ENCODE measurements at regions not wholly inside any gene's neighbourhood (a gene's known extent, or its start where the extent isn't known, plus 50 kb on each side); places are given as distances from the start of the nearest gene placed in this dataset.

DNA sequence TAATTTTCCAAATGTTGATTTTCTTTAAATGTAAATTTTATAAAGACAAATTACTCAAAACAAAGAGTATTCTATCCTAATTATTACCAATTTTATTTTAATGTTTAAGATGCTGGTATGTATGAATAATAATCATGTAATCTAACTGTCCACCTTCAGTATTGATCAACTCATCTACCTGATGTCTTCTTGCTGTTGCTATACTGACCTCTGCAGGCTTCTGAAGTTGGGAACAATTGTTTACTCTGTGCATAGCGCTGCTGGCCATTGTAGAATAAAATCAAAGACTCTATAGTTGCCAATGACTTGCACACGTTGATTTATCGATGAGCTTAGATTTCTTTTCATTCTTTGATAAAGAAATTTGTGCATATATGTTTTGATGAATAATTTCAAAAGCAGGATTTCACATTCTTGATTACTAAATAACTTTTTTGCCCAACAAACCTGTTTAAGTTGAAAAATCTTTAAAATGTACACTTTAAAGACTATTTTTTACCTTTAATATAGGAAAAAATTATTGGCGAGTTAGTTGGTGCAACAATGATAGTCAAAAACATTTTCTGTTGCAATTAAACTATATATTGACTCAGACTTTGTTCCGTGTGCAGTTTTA is 282.3 kb downstream of the TFEC start:
- no peaks in the 10 kb centered on the region for H3K36me3 Mint-ChIP-seq
- H3K9me3 Mint-ChIP-seq: no peaks in the 10 kb centered on the region
- H3K27ac Mint-ChIP-seq: no peak overlapping the region
- no peak for ATAC-seq
- no peaks in the 10 kb centered on the region for H3K27me3 Mint-ChIP-seq
- H3K4me3 Mint-ChIP-seq: no peak overlapping the region
- no peaks in the 10 kb centered on the region for H3K4me1 Mint-ChIP-seq

DNA sequence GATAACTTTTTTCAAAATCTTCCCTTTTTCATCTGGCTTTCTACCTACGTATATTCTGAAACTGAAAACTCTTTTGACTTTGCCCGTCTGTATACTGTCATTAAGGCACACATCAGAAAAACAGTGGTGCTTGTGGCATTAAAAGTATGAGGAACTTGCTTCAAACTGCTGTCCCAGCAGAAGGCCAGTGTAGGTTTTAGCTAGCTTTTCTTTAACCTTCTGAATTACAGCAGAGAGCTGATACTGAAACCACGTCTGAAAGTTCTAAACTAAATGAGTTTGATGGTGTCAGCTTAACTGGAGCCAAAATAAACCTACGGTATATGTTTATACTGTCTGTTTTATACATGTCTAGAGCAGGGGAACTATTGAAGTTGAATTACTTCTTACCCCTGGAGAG is 283.4 kb downstream of the TFEC start:
- Mint-ChIP-seq H3K27me3 (no peaks in the 10 kb centered on the region), H3K9me3 (no peaks in the 10 kb centered on the region), H3K36me3 (no peaks in the 10 kb centered on the region), H3K4me1 (no peaks in the 10 kb centered on the region), H3K27ac (no peak overlapping the region), H3K4me3 (no peak overlapping the region)
- no peak for ATAC-seq

DNA sequence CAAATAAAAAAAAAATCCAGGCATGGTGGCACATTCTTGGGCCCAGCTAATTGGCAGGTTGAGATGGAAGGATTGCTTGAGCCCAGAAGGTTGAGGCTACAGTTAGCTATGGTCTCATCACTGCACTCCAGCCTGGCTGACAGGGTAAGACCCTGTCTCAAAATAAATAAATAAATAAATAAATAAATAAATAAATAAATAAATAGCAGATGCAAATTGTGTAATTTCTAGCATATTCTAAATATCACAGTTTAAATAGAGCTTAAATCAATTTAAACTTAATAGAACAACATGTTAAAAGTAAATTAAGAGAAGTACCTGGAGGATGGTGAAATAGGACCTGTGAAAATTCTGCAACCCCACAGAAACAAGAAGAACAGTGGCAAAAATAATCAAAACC is 290.5 kb downstream of the TFEC start:
- ATAC-seq: no peak
- H3K27me3 Mint-ChIP-seq: no peaks in the 10 kb centered on the region
- H3K27ac Mint-ChIP-seq: no peak overlapping the region
- H3K4me3 Mint-ChIP-seq: no peak overlapping the region
- no peaks in the 10 kb centered on the region for H3K9me3 Mint-ChIP-seq
- no peaks in the 10 kb centered on the region for H3K36me3 Mint-ChIP-seq
- no peaks in the 10 kb centered on the region for H3K4me1 Mint-ChIP-seq

DNA sequence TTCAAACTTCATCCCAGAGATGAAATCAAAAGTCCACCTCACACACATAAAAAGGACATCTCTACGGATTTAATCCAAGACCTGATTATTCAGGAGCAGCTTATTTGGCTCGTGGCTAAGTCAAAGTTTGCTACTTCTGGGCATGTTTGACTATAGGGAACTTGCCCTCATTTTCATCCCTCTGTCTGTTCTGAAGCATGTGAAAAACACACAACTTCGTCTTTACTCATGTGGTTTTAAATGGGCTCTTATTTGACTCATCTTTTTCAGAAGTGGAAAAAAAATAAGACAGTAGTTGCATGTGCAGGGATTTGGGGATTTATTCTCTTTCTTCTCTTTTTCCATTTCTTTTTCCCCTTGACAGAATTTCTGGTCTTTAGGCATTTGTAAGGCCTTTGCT is 295.9 kb downstream of the TFEC start:
- ATAC-seq: no peak
- no peak overlapping the region for H3K4me3 Mint-ChIP-seq
- H3K27ac Mint-ChIP-seq: no peak overlapping the region
- H3K36me3 Mint-ChIP-seq: no peaks in the 10 kb centered on the region
- H3K4me1 Mint-ChIP-seq: no peaks in the 10 kb centered on the region
- H3K9me3 Mint-ChIP-seq: no peaks in the 10 kb centered on the region
- H3K27me3 Mint-ChIP-seq: no peaks in the 10 kb centered on the region

DNA sequence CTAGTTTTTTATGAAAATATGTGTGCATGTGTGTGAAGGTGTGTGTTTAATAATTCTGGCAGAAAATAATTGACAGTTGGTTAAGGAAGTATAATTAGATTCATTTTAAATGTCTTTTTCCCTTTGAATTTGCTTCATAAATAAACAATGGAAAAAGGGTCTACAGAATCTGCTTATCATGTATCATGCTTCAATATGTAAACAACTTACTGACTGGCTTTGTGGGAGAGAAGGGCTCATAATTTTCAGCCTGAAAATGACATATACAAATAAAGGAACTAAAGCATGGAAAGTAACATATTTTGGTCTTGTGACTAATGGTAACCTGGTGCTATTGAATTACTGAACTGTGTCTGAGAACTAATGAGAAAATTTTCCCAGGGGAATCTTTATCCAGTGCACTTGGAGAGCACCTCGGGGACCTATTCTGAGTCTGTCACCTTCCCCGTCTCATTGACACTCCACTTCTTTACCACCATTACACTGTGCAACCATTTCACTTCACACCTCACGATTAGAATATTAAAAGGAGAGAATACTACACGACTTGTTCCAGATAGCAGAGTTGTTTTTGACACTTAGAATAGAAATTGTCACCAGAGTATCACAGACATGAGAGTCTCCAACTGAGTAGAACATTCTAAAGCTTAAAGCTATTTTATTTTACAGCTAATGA is 298.6 kb downstream of the TFEC start:
- no peak for ATAC-seq
- H3K27me3 Mint-ChIP-seq: no peaks in the 10 kb centered on the region
- H3K36me3 Mint-ChIP-seq: no peaks in the 10 kb centered on the region
- H3K27ac Mint-ChIP-seq: no peak overlapping the region
- no peak overlapping the region for H3K4me3 Mint-ChIP-seq
- H3K9me3 Mint-ChIP-seq: no peaks in the 10 kb centered on the region
- H3K4me1 Mint-ChIP-seq: no peaks in the 10 kb centered on the region

DNA sequence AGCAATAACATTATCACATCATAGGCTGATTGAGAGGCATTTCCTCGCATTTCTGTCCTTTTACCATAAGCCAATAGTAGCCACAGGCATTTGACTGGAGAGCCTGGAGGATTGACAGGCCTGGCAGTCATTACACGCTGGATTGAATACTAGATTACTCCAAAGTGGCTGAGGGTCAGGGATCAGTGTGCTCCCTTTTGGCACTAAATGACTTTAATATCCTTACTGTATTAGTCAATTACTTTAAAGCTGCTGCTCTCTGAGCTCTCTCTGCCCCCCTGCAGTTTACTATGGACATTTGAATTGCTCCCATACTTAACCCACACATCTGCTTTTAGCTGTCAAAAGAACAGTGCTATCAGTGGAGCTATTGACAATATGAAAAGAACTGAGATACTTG is 302.0 kb downstream of the TFEC start:
- H3K4me1 Mint-ChIP-seq: no peaks in the 10 kb centered on the region
- no peaks in the 10 kb centered on the region for H3K9me3 Mint-ChIP-seq
- no peaks in the 10 kb centered on the region for H3K27me3 Mint-ChIP-seq
- H3K4me3 Mint-ChIP-seq: no peak overlapping the region
- H3K27ac Mint-ChIP-seq: no peak overlapping the region
- no peaks in the 10 kb centered on the region for H3K36me3 Mint-ChIP-seq
- no peak for ATAC-seq

DNA sequence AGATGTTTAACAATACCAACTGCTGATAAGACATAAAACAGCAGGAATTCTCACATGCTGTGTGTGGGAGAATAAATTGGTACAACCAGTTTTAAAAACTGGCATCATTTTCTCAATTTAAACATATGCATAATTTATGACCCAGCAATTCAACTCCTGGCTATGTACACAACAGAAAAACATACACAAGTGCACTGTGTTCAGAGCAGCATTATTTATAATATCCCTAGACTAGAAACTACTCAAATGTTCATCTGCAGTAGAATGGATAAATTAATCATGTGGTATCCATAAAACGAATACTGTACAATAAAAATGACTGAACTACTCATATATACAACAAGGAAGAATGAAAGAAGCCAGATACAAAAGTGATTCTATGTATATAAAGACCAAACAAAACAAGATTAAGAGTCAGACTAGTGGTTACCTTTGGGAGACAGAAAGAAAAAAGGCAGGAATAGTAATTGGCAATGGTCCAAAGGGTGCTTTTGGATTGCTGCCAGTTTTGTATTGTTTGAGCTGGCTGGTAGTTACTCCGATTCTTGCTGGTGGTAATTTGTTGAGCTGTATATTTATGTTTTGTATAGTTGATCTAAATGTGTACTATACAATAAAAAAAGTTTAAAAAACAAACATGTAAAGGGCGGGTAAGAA is 306.0 kb downstream of the TFEC start:
- no peaks in the 10 kb centered on the region for H3K36me3 Mint-ChIP-seq
- no peaks in the 10 kb centered on the region for H3K9me3 Mint-ChIP-seq

DNA sequence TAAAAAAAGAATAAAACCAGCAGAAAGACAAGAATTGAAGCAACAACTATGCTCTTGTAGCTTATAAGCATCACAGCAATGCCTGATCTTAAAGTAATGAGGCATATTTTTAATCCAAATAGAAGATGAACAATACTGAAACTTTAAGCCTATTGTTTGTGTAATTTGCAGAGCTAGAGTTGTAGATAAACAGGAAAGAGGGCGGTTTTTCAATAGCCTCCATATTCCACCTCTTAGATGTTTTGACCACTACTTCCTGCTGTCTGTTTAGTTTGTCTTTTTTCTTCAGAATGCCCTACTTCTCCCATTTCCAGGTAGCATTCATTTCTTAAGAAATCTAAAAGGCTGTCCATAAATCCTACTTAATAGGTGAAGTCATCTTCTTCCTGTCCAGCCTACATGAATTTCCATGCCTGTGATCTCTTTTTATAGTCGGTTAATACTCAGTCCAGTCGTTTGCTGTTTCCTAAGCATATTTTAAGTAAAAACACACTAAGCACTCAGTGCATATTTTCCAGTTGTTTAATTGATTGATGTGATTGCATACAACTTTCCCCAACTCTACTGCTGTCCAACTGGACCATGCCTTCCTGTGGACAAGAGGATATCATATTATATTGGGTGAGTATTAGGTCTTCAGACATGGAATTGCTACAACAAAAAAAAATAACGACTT is 308.1 kb downstream of the TFEC start:
- no peak overlapping the region for H3K4me3 Mint-ChIP-seq
- no peaks in the 10 kb centered on the region for H3K4me1 Mint-ChIP-seq
- H3K27me3 Mint-ChIP-seq: no peaks in the 10 kb centered on the region
- no peaks in the 10 kb centered on the region for H3K9me3 Mint-ChIP-seq
- no peak overlapping the region for H3K27ac Mint-ChIP-seq
- no peak for ATAC-seq
- H3K36me3 Mint-ChIP-seq: no peaks in the 10 kb centered on the region

More for the DNA sequence above, 306.0 kb downstream of the TFEC start:
- ATAC-seq: no peak
- Mint-ChIP-seq H3K27ac (no peak overlapping the region), H3K4me3 (no peak overlapping the region), H3K4me1 (no peaks in the 10 kb centered on the region), H3K27me3 (no peaks in the 10 kb centered on the region)

DNA sequence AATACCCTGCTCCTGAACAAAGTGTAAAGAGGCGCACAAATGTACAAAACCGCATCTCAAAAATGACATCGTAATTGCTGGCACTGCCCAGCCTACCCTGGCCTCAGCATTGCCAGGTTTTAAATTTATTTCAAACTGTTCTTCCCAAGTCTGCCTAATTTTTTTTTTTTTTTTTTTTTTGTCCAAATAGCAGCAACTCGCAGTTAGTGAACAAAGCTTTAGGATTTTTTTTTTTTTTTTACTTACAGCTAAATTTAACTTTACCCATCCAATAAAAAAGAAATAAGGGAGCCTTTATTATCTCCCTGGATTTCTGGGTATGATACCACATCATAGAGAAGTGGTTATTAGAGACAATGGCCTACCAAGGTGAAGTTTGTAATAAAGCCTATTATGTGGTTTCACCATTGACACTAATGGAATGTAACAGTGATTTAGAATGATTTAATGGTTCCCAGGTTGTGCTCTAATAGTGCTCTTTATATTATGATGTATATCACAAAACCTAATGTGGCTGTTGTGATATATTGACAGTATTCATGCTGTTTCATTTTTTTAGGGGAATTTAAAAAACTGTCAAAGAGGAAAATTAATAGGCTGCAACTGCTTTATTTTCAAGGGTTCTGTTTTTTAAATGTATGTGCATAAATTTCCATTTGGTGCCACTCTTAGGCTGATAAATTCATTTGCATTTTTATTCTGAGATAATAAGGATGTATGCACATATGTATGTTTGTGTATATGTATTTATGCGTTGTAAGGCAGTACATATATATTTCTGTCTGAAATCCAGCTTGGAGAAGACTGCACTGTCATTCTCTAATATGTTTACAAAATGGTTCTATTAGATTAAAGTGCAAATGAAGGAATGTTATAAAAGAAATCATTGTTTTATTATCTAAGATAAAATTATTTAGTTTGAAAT is 309.0 kb downstream of the TFEC start:
- Mint-ChIP-seq H3K4me1 (no peaks in the 10 kb centered on the region), H3K4me3 (no peak overlapping the region), H3K27me3 (no peaks in the 10 kb centered on the region), H3K36me3 (no peaks in the 10 kb centered on the region), H3K27ac (no peak overlapping the region), H3K9me3 (no peaks in the 10 kb centered on the region)
- ATAC-seq: no peak

DNA sequence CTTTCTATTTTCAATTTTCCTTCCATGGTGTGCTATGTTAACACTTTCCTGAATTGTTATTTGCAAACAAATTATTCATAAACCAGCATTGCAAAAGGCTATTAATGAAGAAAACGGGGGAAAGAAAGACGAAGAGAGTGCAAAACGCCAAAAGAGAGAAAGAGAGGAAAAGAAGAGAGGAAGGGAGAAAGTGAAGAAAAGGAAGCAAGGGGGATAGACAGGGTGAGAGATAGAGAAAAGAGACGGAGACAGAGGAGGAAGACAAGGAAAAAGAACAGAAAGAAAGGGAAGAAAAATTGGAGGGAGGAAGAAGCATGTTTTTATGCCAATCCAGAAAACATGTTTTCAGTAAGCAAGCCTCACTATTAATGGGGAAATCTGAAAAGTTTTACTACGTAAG is 310.6 kb downstream of the TFEC start:
- Mint-ChIP-seq H3K36me3 (no peaks in the 10 kb centered on the region), H3K9me3 (no peaks in the 10 kb centered on the region), H3K27ac (no peak overlapping the region), H3K4me3 (no peak overlapping the region), H3K4me1 (no peaks in the 10 kb centered on the region), H3K27me3 (no peaks in the 10 kb centered on the region)
- no peak for ATAC-seq

DNA sequence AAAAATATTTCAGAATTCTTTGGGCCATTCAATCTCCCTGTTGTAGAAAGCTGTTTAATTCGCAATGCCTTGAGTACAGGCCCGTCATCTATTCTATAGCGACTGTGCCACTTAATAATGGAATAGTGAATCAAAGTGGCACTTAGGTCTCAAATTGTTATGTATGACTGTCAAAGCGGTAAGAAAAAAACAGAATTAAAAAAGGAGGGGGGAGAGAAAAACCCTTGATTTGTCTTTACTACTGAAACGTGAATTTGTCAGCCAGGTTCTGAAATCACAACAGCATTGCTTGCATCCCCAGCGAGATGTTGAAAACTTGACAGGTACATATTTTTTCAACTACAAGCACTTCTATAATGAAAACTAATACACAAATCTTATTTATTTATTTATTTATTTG is 320.9 kb downstream of the TFEC start:
- no peak overlapping the region for H3K4me3 Mint-ChIP-seq
- no peak for ATAC-seq
- H3K9me3 Mint-ChIP-seq: no peaks in the 10 kb centered on the region
- no peaks in the 10 kb centered on the region for H3K36me3 Mint-ChIP-seq
- H3K27ac Mint-ChIP-seq: no peak overlapping the region
- H3K27me3 Mint-ChIP-seq: no peaks in the 10 kb centered on the region
- no peaks in the 10 kb centered on the region for H3K4me1 Mint-ChIP-seq

DNA sequence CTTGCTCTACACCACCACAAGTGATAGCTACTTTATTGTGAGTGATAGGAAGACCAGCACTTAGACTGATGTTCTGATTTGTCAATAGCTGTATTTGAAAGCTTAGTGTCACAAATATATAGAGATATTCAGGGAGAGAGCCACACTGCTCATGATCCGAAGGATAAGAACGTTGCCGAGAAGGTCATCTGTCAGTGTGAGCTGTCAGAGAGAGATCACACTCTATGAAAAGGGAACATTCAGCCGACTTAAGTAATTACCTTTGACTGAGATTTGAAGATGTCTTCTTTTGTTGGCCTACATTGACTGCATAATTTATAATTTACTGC is 322.6 kb downstream of the TFEC start:
- no peak overlapping the region for H3K27ac Mint-ChIP-seq
- ATAC-seq: no peak
- H3K9me3 Mint-ChIP-seq: no peaks in the 10 kb centered on the region
- no peaks in the 10 kb centered on the region for H3K36me3 Mint-ChIP-seq
- no peak overlapping the region for H3K4me3 Mint-ChIP-seq
- H3K27me3 Mint-ChIP-seq: no peaks in the 10 kb centered on the region
- no peaks in the 10 kb centered on the region for H3K4me1 Mint-ChIP-seq

DNA sequence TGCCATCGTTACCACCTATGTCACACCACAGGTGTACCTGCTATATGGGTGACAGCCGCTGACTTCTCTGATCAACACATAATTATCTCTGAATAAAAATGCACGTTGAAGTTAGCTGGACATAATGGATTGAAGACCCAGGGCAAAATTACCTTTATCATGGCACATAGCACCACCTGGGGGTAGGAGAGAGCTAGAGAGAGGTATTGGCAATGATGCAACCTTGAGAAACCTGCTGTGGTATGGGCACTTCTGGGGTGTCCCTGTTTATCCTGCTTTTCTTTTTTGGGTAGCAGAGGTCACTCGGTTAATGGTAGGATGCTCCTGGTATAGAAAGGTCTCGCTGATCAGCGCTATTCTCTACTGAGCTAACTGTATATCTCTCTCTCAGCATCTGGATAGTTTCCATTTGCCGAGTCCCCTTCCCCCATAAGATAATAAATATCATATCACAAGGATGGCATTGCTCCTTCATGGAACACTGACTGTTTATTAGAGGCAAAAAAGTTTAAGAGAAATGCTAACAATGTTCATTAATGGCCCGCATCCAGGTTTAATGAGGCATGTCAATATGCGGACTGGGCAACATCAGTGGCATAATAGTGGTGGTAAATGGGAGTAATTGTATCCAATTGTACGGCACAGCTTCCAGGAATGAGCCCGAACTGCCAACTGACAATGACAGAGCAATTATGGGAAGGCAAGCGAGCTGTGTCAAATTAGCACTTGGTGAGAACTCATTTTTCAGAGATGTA is 323.1 kb downstream of the TFEC start:
- no peak overlapping the region for H3K27ac Mint-ChIP-seq
- no peaks in the 10 kb centered on the region for H3K36me3 Mint-ChIP-seq
- H3K9me3 Mint-ChIP-seq: no peaks in the 10 kb centered on the region
- H3K4me3 Mint-ChIP-seq: no peak overlapping the region
- H3K4me1 Mint-ChIP-seq: no peaks in the 10 kb centered on the region
- no peaks in the 10 kb centered on the region for H3K27me3 Mint-ChIP-seq
- no peak for ATAC-seq

DNA sequence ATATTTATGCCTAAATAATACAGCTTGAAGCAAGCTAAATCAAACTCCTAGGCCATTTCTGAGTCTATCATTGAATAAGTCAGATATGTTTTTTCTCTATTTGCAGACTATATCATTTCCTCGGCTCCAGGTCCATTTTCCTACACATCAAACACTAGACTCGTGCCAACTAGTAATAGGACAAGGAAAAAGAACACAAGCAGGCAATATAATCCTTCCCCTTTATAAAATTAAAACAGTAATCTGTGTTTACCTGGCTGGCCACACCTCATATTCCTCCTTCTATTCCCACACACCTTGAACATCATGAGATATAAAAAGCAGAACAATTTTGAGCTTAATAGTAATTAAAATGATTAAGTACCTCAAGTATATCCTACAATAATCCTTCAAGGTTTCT is 325.7 kb downstream of the TFEC start:
- Mint-ChIP-seq H3K27me3 (peaks cover 5% of the 10 kb centered on the region), H3K9me3 (no peaks in the 10 kb centered on the region), H3K4me1 (no peaks in the 10 kb centered on the region), H3K36me3 (no peaks in the 10 kb centered on the region), H3K4me3 (no peak overlapping the region), H3K27ac (no peak overlapping the region)
- ATAC-seq: no peak
